GM21360 (cell line): ENCODE measurements at regions not wholly inside any gene's neighbourhood (a gene's known extent, or its start where the extent isn't known, plus 50 kb on each side); places are given as distances from the start of the nearest gene placed in this dataset.
"Not testable (repeated sequence)": the region's sequence is repeated elsewhere in the genome, so short reads cannot be mapped to it uniquely, and the experiment has no call there.

Experiments
- ATAC-seq: cut with Tn5 transposase; IDR thresholded peaks from one replicate; pipeline ENCODE4 v1.9.1; 2021; ENCODE audit warnings: mild to moderate bottlenecking, moderate library complexity; ENCODE audit not compliant: unreplicated experiment

- not testable (repeated sequence) for ATAC-seq
Observed at GRCh38 chr15:30688684-30689083, 62.8 kb downstream of the ARHGAP11B start.

- ATAC-seq, result not testable (repeated sequence)
Observed at GRCh38 chr15:30690153-30690552, 64.2 kb downstream of the ARHGAP11B start.

- ATAC-seq, result not testable (repeated sequence)
Observed at GRCh38 chr15:30695811-30696210, 69.9 kb downstream of the ARHGAP11B start.

- ATAC-seq, result peak; percentile 68
Observed at GRCh38 chr15:30696439-30697314, 70.7 kb downstream of the ARHGAP11B start.

GRCh38 chr15:30697315-30697685 lies 71.4 kb downstream of the ARHGAP11B start:
- ATAC-seq, result peak; percentile 59

- ATAC-seq, result not testable (repeated sequence)
Observed at GRCh38 chr15:30700006-30700597, 74.2 kb downstream of the ARHGAP11B start.

GRCh38 chr15:30707976-30708685 lies 82.2 kb downstream of the ARHGAP11B start:
- not testable (repeated sequence) for ATAC-seq

- not testable (repeated sequence) for ATAC-seq
Observed at GRCh38 chr15:30708809-30709208, 82.9 kb downstream of the ARHGAP11B start.

- ATAC-seq, result not testable (repeated sequence)
Observed at GRCh38 chr15:30718038-30718643, 92.2 kb downstream of the ARHGAP11B start.

GRCh38 chr15:30719363-30719762 lies 93.4 kb downstream of the ARHGAP11B start:
- ATAC-seq, result not testable (repeated sequence)

GRCh38 chr15:30720825-30721224 lies 94.9 kb downstream of the ARHGAP11B start:
- not testable (repeated sequence) for ATAC-seq

- not testable (repeated sequence) for ATAC-seq
Observed at GRCh38 chr15:30721529-30721928, 95.6 kb downstream of the ARHGAP11B start.

GRCh38 chr15:30723540-30724175 lies 97.7 kb downstream of the ARHGAP11B start:
- ATAC-seq, result not testable (repeated sequence)

- ATAC-seq, result not testable (repeated sequence)
Observed at GRCh38 chr15:30729880-30730590, 104.1 kb downstream of the ARHGAP11B start.

- not testable (repeated sequence) for ATAC-seq
Observed at GRCh38 chr15:30730633-30731032, 104.7 kb downstream of the ARHGAP11B start.

- not testable (repeated sequence) for ATAC-seq
Observed at GRCh38 chr15:30732100-30732499, 106.2 kb downstream of the ARHGAP11B start.

- not testable (repeated sequence) for ATAC-seq
Observed at GRCh38 chr15:30735884-30736564, 110.1 kb downstream of the ARHGAP11B start.

GRCh38 chr15:30742796-30743195 lies 116.9 kb downstream of the ARHGAP11B start:
- ATAC-seq, result not testable (repeated sequence)

- ATAC-seq, result not testable (repeated sequence)
Observed at GRCh38 chr15:30749048-30749447, 123.1 kb downstream of the ARHGAP11B start.
